SIG-M5 treated with dmso at 0.1 percent for 504 hours (cell line): ENCODE measurements at regions not wholly inside any gene's neighbourhood (a gene's known extent, or its start where the extent isn't known, plus 50 kb on each side); places are given as distances from the start of the nearest gene placed in this dataset.

Experiments used
- DNase-seq: peaks from one replicate; lab custom pipeline; 2025; ENCODE audit not compliant: unreplicated experiment; lab: John Stamatoyannopoulos, UW

DNA sequence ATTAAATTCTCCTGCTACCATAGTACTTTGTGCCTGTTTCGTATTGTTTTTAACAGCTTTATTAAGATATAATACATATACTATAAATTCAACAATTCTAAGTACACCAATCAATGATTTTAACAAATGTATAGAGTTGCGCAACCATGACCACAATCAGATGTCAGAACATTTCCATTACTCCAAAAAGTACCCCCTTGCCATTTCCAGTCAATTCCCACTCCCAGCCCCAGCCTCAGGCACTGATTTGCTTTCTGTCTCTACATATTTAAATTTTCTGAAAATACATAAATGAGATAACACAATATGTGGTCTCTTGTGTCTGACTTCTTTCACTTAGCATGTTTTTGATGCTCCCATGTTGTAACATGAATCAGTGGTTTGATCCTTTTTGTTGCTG lies 193.9 kb downstream of the FIGN start:
- no peak for DNase-seq

DNA sequence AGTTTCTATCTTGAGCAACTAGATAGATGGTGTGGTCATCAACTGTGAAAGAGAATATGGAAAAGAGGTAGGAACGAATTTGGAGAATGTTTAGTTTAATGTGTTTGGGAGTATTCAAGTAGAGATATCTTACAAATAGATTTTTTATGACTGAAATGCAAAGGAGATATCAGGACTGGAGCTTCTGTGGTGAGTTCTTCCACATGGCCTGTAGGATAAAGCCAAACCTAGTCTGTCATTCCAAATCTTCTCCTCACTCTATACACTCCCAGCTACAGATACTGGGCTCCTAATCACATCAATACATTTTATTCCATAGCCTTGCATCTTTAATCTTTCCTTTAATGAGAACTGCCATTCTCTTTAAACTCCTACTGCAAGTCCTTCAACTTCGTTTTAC lies 194.3 kb downstream of the FIGN start:
- DNase-seq, result no peak

DNA sequence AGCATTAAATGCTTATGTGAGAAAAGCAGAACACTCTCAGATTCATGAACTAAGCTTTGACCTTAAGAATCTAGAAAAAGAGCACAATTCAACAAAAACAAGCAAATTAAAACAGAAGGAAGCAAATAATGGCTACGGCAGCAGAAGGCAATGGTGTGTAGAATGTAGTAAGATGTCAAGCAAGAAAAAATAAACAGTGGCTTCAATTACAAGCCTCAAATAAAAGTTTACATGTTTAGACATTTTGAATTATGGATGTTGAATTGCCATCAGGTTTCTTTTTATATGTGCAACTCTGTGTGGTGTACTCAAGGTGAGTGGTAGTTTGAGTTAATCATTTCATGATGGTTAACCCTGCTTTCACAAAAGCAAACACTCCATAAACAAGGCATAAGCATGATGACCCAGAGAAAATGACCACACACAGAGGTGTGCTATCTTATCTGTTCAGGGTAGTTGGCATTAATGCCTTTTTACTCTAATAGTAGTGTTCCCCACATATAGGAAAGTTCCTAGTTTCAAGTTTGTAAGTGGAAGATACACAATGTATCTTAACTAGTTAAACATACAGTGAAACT lies 207.1 kb downstream of the FIGN start:
- no peak for DNase-seq

DNA sequence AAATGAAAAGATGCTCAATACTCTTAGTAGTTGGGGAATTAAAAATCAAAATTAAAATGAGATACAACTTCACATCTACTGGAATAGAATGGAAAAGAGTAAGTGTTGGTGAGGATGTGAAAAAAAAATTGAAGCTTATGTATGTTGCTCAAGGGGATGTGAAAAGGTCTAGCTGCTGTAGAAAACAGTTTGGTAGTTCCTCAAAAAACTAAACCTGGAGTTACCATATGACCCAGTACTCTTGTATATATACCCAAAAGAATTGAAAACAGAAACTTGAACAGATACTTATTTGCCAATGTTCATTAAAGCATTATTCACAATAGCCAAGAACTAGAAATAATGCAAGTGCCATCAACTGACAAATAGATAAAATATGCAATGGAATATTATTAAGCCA lies 208.4 kb downstream of the FIGN start:
- no peak for DNase-seq

DNA sequence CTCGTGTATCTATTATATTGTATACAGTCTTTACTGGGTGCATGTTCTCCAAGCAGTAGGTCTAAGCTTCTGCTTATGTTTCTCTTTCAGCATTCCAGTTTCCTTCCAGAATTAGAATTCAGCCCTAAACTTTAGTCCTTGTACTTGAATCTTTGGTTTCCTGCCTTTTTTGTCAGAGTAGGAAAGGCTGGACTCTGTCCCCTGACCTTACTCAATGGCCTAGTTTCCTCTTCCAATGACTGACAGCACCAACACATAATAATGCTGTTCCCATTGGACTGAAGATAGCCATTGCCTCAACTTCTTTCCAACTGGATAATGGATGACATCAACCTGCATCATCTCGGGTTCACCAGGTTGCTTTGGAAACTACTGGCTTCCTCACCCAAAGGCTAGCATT lies 217.0 kb downstream of the FIGN start:
- DNase-seq, result no peak

DNA sequence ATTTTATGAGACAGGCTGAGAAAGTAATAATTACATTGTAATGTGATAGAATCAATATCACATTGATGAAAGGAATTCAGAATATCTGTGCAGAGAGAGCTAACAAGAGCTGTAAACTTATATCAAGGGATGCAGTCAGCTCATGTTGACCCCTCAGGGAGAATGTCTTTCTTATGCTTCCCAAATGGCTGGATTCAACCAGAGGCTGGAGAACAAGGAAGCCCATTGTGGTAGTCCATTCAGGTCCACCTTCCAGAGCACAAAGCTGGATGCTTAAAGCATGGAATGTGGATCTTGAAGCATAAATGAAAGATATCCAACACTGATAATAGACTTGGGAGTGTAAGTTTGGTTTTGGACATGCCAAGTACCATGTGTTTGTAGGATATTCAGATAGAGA lies 220.0 kb downstream of the FIGN start:
- DNase-seq, result no peak

DNA sequence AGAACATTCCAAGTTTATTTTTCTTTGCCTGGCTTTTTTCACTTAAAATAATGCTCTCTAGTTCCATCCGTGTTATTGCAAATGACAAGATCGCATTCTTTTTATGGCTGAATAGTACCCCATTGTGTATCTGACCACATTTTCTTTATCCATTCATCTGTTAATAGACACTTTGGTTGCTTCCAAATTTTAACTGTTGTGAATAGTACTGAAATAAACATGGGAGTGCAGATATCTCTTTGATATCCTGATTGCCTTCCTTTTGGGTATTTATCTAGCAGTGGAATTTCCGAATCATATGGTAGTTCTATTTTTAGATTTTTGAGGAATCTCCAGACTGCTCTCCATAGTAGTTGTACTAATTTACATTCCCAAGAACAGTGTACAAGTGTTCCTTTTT lies 230.5 kb downstream of the FIGN start:
- DNase-seq, result no peak

DNA sequence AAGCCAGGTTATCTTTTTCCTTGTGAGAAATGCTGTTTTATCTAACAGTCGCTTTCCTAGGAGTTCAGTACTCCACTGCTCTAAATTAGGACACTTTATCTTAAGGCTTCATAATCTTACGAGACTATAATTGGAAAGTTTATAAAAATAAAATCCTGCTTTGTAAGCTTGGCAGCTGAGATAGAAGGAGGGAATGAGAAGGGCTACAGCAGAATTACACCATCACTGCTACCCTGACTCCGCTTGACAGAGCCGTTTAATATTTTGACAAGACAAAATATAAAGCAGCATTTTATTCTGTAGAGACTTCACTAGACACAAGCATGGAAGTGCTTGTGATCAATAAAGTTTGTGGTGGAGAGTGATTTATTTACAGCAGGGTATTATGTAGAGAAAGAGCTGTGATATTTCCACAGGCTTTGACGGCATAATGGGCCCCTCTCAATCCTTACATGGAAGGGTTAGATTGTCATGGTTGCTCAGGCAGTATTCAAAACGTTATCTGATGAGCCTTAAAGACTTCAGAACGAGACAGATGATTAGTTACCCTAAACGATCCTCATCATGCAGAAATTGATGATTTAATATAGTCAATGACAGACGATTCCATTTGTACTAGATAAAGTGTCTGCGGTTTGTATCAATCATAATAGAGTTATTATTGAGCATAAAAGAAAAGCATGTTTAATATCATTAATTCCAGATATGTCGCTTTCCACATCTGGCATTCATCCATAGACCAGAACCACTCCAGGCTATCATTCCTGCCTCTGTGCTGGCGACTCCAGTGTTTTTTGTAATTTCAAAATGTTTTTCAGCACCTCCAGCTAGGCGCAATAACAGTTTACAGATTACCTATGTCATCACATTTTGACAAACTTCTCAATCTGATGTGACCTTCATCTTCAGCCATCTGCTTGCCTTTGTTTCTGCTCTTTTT lies 242.2 kb downstream of the FIGN start:
- DNase-seq, result no peak

DNA sequence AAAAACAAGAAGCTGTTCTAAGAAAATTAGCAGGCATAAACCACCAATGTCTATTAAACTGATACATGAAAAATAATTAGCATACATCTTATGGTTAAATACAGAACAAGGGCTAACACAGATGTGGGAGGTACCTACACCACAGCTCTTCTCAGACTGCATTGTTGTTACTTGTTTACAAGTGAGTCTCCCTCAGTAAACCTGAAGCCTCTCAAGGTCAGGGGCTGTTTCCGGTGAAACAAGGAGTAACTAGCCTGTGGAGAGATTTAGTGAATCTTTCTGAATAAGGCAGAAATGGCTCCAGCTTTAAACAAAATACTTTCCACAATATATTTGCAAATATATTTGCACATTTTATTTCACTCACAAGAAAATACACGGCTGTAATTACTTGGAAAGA lies 244.0 kb downstream of the FIGN start:
- DNase-seq, result no peak

DNA sequence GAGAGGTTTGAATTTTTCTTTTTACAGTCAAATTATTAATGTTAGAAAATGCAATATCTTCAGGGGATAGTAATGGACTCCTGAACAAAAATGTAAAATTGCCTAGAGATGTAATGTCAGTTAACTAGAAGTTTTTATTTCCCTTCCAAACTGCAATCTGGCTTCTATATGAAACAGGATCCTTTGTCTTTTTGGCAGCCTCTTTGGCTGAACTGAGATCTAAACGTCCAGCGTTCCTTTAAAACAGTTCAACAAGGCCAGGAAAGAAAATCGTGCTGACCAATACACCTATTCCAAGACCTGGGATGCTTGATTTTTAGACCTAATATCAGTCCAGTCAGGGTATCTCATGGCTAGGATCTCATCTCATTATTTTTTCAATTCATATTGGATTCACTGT lies 245.5 kb downstream of the FIGN start:
- DNase-seq, result no peak

DNA sequence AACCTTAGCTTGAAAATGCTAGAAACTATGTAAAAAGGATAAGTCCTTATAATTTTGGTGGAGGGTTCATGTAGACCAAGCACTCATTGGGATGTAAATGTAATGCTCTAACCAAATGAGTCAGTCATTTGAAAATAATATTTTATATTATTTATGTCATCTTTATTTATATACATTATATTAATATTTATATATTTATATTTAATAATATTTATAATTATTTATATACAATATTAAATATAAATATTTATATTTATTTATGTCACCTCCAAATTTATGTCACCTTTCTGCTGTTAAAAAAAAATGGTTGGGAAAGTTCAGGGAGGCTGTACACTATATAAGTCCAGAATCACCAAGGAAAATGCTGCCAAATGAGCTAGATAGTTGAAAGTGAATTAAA lies 254.3 kb downstream of the FIGN start:
- DNase-seq, result no peak

DNA sequence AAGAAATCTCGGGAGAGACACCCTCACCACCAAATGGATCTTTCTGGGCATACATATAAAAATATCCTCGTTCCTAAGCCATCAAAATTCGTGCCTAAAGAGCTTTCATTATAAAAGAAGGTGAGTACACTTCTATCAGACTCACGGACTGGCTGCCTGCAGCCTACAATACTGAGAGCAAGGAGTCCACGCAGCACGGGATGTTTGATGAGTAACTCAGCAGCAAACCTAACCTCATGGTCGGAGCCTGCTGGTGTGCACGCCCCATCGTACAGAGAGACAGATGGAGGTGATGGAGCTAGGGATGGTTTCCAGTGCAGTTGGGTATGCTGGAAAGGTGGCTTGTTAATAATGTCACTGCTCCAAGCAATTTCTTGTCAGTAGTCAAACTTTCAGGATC lies 256.2 kb downstream of the FIGN start:
- DNase-seq, result no peak

DNA sequence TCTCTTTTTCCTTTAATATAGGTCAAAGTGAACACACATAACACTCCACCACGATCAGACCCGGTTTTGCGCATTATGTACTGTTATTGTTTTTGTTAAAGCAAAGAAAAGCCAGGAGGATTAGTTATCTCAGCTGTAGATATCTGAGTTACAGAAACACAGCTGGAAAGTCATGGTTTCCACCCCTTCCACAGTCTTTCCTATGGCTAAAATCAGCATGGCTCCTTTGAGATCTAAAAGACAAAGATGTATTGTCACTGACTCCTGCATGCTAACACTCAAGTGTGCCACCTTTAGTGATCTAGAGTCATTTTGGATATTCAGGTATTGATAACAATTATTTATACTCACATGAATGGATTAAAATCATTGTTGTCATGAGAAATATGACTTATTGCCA lies 260.0 kb downstream of the FIGN start:
- DNase-seq, result no peak

DNA sequence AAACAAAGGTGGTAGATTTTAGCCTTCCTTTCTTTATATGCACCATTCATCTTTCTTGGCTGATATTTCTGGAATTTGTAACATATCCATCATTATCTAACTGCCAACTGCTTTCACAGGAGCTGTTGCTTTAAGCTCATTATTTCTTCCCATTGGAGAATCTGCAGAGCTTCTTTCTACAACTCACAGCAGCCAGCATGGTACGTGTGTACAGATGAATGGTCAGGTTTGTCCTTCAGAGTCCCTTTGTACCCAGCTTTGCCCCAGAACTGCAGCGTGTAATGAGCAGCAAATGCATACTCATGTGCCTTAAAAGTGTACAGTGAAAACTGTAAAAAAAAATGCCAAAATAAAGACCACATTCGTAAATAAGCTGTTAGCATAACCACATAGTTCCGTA lies 260.9 kb downstream of the FIGN start:
- no peak for DNase-seq

DNA sequence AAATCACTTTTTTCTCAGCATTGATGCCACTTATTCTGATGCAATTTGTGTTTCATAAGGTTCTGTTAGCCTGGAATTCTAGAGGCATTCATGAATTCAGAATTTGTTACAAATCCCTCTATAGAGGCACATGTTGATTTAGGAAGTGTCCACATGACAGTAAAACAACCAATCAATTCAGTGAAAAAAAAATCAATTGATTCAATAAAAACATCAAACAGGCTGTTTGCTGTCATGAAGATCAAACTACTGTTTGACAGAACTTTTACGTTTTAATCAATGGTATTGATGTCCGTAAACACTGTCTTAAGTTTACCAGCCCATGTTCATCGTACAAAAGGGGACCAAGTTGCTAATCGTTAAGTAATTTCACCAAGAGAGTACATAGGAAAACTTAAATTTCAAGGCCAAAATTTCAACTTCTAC lies 261.5 kb downstream of the FIGN start:
- DNase-seq, result no peak

DNA sequence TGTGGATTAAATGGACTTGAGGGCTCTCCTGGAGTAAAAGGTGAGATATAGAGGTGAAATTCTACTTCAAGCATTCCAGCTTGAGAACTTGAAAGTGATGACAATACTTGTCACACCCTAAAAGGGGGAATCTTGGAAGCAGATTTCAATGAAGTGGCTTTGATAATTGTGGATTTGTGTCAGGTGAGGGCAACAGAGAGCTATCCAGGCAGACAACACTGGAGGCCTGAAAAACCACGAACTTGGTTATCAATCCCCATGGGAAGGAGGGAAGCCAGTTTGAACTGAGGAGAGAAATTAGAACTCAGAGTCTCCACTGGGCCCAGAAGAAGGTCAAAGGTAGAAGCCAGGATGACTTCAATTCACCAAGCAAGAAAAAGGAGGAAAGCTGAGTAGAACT lies 263.9 kb downstream of the FIGN start:
- DNase-seq, result peak; percentile 3

DNA sequence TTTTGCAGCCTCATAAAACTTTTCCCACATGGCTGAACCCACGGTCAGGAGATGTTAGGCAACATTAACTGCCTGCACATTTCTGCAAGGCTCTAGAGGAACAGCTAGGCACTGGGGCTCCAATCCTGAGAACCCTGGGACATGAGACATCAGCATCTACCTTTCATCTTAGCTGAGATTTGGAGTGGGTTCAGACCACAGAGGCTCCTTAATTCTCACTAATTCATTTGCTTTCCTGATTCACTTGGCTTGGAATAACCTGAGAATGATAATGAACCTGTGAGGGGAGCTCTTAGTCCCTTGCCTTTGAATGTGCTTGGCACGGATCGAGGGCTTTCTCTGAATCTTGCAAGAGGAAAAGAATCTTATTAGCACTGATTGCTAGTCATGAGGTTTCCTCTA lies 266.2 kb downstream of the FIGN start:
- DNase-seq, result no peak

DNA sequence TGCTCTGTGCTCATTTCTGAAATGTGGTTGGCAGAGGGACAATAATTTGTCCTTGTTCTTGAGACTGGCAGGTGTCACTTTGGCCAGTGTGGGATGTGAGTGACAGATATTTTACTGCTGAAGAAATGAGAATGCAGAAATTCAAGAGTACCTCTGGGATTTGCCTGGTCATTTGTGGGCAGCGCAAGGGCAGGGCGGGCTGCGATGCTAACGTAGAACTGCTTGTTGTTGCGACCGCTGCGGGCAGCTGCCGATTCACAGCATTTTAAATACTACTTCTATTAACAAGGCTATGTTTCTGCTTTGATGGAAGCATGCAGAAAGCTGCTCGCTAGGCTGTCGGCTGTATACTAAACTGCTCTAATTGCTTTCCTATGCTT lies 268.6 kb downstream of the FIGN start:
- no peak for DNase-seq

DNA sequence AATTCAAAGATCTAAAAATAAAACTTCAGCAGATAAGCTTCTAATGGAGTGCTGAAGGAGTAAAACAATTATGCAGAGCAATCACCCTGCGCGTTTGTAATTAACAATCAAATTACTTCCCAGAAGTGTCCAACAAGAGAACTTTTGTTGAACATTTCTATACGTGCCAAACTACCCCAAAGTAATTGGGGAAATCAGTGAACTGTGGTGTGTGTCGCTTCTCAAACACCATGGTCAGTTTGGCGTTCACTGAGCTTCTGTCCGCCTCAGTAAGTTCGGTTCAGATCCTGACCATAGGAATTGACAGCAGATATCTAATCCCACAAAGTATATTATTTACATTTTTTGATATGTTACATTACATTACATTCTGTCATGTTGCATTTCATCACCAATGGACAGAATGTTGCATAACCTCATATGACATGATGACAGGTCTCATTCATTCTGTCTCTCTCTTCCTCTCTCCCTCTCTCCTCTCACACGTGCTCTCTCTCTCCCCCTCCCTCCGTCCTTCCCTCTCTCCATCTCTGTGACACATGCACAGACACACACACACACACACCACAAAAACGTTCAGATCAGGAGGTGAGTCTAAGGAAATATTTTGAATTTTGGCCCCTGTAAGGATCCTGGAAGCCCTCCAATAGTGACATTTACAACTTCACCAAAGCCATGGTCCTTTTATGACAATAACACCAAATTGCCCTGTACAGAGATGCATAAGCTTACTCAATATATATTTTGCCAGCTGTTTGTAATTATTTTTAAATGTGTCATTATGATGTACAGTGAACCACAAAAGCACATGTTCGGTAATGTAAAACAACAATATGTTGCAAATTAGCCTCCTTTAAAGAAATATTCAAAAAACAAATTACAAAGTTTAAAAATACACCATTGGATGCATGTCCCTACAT lies 269.2 kb downstream of the FIGN start:
- DNase-seq, result no peak

DNA sequence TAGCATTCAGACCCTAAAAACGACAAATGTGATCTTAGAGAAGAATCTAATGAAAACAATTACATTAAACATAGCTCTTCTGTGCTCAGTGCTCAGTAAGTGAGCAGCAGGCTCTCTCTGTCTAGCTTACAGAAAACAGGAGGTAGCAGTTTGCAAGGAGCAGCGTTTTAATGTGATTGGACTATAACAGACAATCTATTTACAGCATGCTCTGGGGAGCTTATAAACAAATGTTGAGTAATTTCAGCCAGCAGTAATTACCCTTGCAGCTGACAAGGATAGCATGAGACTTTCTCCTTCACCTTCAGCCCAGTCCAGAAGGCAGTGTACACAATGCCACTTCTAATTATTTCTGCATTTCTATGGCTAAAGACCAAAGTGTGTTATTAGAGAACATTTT lies 270.4 kb downstream of the FIGN start:
- no peak for DNase-seq

DNA sequence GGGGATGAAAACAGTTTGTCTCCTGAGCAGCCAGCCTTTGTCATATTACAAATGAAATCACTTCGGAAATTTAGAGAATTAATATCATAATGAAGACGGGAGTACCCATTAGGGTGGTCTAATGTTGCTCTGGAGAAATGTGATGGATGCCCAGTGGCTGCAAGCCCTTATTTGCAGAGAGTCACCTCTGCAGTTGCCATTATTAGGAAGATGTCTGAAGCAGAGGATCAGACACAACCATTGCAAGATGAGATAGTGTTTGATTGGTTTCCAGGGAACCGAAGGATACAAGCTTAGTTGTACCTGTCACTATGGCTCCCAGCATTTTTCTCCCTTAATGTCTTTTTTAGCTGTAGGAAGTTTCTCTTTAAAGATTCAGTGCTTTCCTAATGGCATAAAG lies 272.4 kb downstream of the FIGN start:
- DNase-seq, result no peak

DNA sequence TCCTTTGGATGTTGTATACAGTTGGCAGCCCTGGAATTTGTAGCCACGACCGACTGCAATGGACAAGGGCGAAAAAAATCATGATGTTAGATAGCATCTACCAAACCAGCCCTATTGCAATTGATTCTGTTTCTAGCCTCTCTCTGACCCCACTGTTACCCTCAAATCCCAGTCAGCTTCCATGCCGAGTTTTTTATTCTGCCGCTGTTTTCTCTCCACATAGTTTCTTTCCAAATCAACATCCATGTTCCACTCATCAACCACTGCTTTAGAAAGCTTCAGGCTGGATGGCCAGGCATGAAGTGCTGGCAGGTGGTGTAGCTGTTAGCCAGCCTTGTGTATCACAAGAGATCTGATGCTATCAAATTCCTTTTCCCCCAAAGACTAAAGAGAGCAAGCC lies 272.8 kb downstream of the FIGN start:
- DNase-seq, result no peak
